A673 (cell line): ENCODE measurements at regions not wholly inside any gene's neighbourhood (a gene's known extent, or its start where the extent isn't known, plus 50 kb on each side); places are given as distances from the start of the nearest gene placed in this dataset.
A peak's percentile ranks its signal among the peaks of the same experiment; 100 is the strongest.

ENCODE experiments used
- BruUV-seq: library from RNA; stranded (reverse); fragments of 400-500 nt; replicated peaks from 2 replicates; lab custom pipeline; 2021; lab: Mats Ljungman, UMichigan
- CTCF ChIA-PET: fragments of 300-600 bp; sonication (Branson Sonifier 250); formaldehyde crosslinking; loops from one replicate; lab custom pipeline; 2022; ENCODE audit warnings: antibody characterized with exemption; lab: Charles Lee
- POLR2A ChIA-PET: fragments of 300-600 bp; sonication (Branson Sonifier 250); formaldehyde crosslinking; loops from one replicate; lab custom pipeline; 2022; ENCODE audit warnings: antibody characterized with exemption; ENCODE audit not compliant: low non-redundant PET; lab: Charles Lee
- DNase-seq: peaks from one replicate; pipeline ENCODE4 v3.0.0-alpha.2; 2015; ENCODE audit warnings: low spot score
- H3K27ac ChIP-seq: fragments of 200-600 bp; sonication (generic); 2 replicates; pipeline ENCODE4 v1.5.1; 2016; ENCODE audit warnings: mixed run types, low read depth, mild to moderate bottlenecking, mixed read lengths, antibody characterized with exemption, low read length; ENCODE audit not compliant: poor library complexity, severe bottlenecking
- H3K27me3 ChIP-seq: fragments of 200-600 bp; sonication (generic); replicated peaks from 2 replicates; pipeline ENCODE4 v1.6.1; 2017; ENCODE audit warnings: mixed run types, low read depth, mild to moderate bottlenecking, mixed read lengths, antibody characterized with exemption, low read length; ENCODE audit not compliant: insufficient read depth, poor library complexity
- H3K36me3 ChIP-seq: fragments of 200-600 bp; sonication (generic); 2 replicates; pipeline ENCODE4 v1.6.1; 2016; ENCODE audit warnings: mixed run types, mild to moderate bottlenecking, mixed read lengths, antibody characterized with exemption, low read length; ENCODE audit not compliant: insufficient read depth, poor library complexity, severe bottlenecking
- H3K4me1 ChIP-seq: fragments of 200-600 bp; sonication (generic); 2 replicates; pipeline ENCODE4 v1.6.1; 2017; ENCODE audit warnings: mixed run types, mild to moderate bottlenecking, mixed read lengths, antibody characterized with exemption, low read length; ENCODE audit not compliant: insufficient read depth, poor library complexity, severe bottlenecking
- H3K4me3 ChIP-seq: fragments of 200-600 bp; sonication (generic); 2 replicates; pipeline ENCODE4 v1.5.1; 2016; ENCODE audit warnings: low read depth, mixed run types, mild to moderate bottlenecking, mixed read lengths, low read length; ENCODE audit not compliant: poor library complexity, severe bottlenecking
- H3K9me3 ChIP-seq: fragments of 200-600 bp; sonication (generic); 2 replicates; pipeline ENCODE4 v1.6.1; 2016; ENCODE audit warnings: mixed run types, low read depth, mild to moderate bottlenecking, mixed read lengths, antibody characterized with exemption, low read length; ENCODE audit not compliant: poor library complexity, severe bottlenecking
- EZH2 ChIP-seq: fragments of 200-600 bp; sonication (generic); IDR thresholded peaks from 2 replicates; pipeline ENCODE4 v1.6.1; 2017; ENCODE audit warnings: borderline replicate concordance, low read depth, mild to moderate bottlenecking, mixed read lengths, antibody characterized with exemption, low read length; ENCODE audit not compliant: poor library complexity, severe bottlenecking
- intact Hi-C: fragments of 100-400 bp; cut with micrococcal nuclease; formaldehyde crosslinking; loops from one replicate; pipeline ENCODE4 v1.10.0; 2022; ENCODE audit not compliant: unreplicated experiment
- TF ChIP-seq, protein P1 (sequence below): fragments of 300-800, 200-600 bp; sonication (generic); conservative IDR thresholded peaks from 2 replicates; pipeline ENCODE4 v1.5.1; 2017; ENCODE audit warnings: low read depth, mild to moderate bottlenecking, antibody characterized with exemption, low read length, moderate library complexity, mixed read lengths

GRCh38 chr5:88480245-88480644 is 211.6 kb upstream of the TMEM161B start:
- no TSS peak for BruUV-seq
- Histone ChIP-seq H3K9me3 (no peaks in the 10 kb centered on the region), H3K27ac (no peak overlapping the region), H3K4me3 (no peak overlapping the region), H3K4me1 (peaks cover 13% of the 10 kb centered on the region), H3K36me3 (no peaks in the 10 kb centered on the region), H3K27me3 (no peaks in the 10 kb centered on the region)
- peak; percentile 16 for DNase-seq
- TF ChIP-seq EZH2, result no peak
- TF ChIP-seq, protein P1, sequence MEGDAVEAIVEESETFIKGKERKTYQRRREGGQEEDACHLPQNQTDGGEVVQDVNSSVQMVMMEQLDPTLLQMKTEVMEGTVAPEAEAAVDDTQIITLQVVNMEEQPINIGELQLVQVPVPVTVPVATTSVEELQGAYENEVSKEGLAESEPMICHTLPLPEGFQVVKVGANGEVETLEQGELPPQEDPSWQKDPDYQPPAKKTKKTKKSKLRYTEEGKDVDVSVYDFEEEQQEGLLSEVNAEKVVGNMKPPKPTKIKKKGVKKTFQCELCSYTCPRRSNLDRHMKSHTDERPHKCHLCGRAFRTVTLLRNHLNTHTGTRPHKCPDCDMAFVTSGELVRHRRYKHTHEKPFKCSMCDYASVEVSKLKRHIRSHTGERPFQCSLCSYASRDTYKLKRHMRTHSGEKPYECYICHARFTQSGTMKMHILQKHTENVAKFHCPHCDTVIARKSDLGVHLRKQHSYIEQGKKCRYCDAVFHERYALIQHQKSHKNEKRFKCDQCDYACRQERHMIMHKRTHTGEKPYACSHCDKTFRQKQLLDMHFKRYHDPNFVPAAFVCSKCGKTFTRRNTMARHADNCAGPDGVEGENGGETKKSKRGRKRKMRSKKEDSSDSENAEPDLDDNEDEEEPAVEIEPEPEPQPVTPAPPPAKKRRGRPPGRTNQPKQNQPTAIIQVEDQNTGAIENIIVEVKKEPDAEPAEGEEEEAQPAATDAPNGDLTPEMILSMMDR, result no peak
- intact Hi-C loops, result no loop called here
- CTCF ChIA-PET, result no interaction called here
- POLR2A ChIA-PET, result no interaction called here

- BruUV-seq, result no TSS peak
- intact Hi-C loops, result no loop called here
- Histone ChIP-seq H3K36me3 (no peaks in the 10 kb centered on the region), H3K4me3 (no peak overlapping the region), H3K4me1 (no peaks in the 10 kb centered on the region), H3K9me3 (no peaks in the 10 kb centered on the region), H3K27ac (no peak overlapping the region), H3K27me3 (no peaks in the 10 kb centered on the region)
- TF ChIP-seq, protein P1, result no peak
- no peak for TF ChIP-seq EZH2
- ChIA-PET POLR2A (no interaction called here), CTCF (no interaction called here)
- DNase-seq, result no peak
Observed at GRCh38 chr5:88474574-88474973, 205.9 kb upstream of the TMEM161B start.

DNA sequence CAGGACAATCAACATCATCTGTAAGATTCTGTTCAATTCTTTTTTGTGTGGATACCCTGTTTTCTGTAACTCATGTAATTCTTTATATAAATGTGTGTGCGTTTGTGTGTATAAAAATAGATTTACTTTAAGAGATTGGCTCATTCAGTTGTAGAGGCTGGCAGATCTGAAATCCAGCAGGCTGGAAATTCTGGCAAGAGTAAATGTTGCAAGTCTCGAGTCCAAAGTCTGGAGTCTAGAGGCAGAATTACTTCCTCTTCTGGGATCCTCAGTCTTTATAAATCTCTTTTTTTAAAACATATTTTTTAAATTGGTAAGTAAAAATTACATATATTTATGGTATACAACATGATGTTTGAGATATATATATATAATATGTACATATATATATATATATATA is 202.1 kb upstream of the TMEM161B start:
- ChIA-PET POLR2A (no interaction called here), CTCF (no interaction called here)
- BruUV-seq, result no TSS peak

More for the DNA sequence above, 202.1 kb upstream of the TMEM161B start:
- TF ChIP-seq EZH2, result no peak
- TF ChIP-seq, protein P1, result no peak
- H3K9me3 ChIP-seq, result no peaks in the 10 kb centered on the region
- no peaks in the 10 kb centered on the region for H3K4me1 ChIP-seq
- H3K27ac ChIP-seq, result no peak overlapping the region
- DNase-seq, result no peak
- intact Hi-C loops, result no loop called here
- no peak overlapping the region for H3K4me3 ChIP-seq
- no peaks in the 10 kb centered on the region for H3K36me3 ChIP-seq
- no peaks in the 10 kb centered on the region for H3K27me3 ChIP-seq
